GM18508 (cell line): ENCODE measurements at regions not wholly inside any gene's neighbourhood (a gene's known extent, or its start where the extent isn't known, plus 50 kb on each side); places are given as distances from the start of the nearest gene placed in this dataset.

Experiments used
- ATAC-seq: cut with Tn5 transposase; IDR thresholded peaks from one replicate; pipeline ENCODE4 v1.9.1; 2021; ENCODE audit warnings: moderate number of reproducible peaks; ENCODE audit not compliant: insufficient read depth, unreplicated experiment

DNA sequence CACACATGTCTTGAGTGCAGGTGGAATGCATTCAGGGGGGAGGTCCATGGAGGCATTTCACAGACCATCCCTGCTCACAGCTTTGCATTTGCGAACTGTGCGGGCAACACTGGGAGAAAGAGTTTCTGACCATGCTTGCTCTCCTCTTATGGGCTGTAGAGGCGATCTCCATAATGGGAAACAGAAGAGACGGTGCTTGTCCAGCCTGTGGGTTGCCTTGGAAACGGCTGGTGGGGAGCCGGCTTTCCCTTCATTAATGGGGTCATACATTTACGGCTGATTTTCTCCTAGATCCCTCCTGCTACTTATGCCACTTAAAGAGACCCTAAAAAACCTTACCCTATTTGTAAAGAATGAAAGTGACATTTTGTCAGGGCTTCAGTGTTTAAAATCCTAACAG is 147.4 kb downstream of the SOX11 start:
- no peak for ATAC-seq

DNA sequence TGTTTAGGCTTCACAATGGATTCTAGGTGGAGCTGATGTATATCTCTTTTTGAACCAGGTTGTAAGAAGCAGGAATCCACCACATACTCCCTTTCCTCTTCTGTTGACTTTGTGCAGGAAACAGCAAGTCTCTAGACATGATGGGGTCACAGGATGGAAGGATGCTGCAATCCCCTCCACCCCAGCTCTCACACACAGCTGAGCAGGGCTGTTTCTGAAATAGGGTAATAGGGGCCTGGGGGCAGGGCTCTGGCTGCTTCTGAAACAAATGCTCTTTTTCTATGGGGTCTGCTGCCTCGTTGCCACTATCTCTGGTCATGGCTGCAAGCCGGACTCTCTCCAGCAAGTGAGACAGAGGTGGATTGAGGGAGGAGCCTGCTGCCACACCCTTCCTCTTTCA is 148.9 kb downstream of the SOX11 start:
- ATAC-seq, result no peak

DNA sequence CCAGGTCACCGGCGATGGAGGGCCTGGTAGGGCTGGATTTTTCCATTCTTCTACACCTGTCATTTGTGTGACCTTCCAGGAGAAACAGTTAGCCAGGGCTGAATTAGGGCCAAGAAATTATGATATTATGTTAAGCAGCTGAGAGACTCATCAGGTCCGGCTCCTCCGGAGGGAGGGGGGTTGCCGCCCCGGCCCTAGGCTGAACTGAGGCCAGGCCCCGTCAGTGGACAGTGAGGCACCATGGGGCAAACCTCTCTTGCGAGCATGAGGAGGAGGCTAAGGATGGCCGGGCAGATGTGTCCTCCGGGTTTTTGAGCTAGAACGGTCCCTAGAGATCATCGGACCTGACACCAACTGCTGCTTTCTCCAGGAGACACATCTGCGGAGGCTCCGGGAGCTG is 150.1 kb downstream of the SOX11 start:
- ATAC-seq, result no peak

DNA sequence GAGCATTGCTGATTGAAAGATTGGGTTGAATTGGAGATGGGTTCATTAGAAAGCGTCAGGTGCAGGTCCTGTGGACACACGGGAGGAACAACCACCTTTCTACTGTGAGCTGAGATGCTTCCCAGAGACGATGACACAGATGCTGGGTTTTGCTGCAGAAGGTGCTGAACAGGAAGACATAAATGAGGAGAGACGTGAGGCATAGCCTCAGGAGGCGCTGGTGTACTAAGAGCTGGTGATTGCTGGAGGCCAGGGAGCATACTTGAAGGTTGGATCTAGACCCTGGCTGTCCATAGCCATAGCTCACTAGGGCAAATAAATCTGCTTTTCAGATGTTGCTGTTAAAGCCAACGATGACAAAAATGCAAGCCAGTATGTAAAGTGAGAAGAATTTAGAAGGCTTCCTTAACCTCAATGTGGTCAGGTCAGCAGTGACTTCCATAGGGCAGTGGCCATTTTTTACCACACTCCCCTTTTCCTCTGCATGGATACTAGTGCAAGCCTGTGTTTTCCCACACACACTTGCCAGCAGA is 153.7 kb downstream of the SOX11 start:
- ATAC-seq, result no peak

DNA sequence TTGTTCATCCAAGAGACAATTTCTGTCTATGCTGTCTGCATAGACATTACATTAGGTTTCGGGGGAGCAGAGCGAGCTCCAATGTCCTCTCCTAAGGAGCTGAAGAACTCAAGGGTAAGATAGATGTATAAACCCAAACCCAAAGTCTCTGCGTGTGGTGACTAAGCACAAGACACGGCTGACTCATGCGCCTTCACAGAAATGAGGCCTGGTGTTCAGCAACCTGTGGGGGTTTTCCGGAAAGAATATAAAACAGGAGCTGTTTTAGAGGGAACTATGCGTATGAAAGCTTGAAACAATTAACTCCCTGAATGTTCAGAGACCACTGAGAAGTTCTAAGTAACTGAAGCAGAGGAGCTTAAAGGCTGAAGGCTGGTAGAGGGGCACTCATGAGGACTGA is 154.7 kb downstream of the SOX11 start:
- no peak for ATAC-seq

DNA sequence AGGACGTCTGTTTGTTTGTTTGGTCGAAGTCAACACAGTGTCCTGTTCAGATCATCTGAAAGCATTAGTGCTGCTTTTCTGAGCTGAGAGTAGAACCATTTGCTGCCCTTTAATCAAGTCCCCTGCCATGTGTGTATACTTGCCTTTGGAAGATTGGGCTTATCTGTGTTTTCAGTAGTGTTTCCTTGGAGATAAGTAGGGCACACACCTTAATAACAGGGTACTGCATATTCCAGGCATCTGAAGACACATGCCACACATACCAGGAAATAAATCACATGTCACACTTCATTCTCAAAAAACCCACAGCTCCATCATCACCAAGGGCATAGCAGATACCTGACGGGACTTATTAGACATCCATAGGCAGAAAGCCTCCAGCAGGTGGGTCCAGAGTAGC is 157.4 kb downstream of the SOX11 start:
- no peak for ATAC-seq

DNA sequence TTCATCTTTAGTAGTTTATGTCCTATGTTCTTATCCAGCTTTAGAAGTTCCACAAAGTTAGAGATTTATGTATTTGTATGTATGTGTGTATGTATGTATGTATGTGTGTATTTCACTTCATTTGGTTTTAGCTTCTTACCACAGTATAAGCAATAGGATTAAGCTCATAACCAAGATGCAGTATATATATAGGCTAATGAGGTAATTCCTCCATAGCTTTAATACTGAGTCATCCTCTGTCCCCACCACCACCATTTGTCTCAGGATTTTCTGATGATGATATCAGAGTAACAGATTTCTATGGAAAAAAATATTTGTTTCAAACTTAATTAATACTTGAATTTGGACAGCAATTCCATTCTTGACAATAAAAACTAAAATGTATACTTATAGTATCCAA is 159.2 kb downstream of the SOX11 start:
- no peak for ATAC-seq

DNA sequence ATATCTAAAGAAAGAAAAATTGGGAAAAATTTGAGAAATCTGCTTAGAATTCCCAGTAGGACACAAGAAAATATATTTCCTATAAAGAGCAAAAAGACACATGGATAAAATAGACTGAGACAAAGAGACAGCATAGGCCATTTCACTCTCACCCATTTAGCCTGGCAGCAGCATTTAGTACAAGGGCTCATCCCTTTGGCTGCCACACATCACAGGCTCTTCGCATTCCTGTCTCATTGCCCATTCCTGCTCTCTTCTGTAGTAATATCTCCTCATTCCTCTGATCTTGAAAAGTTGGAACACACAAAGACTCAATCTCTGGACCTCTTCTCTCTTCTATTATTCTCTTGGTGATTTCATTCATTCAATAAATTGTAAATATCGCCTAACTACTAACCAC is 162.6 kb downstream of the SOX11 start:
- no peak for ATAC-seq

DNA sequence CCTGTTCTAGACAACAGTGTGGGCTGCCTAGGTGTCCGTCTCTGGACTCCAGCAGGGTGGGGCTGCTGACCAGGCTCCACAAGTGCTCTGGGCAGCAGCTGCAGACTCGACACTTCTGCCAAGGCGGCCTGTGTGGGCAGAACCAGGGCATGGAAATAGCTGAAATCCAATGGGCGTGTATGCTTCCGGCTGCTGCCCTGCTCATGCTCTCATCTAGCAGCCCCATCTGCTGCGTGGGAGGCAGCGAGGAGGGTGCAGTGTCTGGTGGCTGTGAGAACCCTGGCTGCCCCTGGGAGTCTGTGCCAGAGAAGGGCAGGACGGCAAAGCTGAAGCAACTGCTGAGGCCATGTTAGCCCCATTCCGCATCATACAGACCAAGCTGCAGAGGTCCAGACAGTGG is 174.9 kb downstream of the SOX11 start:
- no peak for ATAC-seq

DNA sequence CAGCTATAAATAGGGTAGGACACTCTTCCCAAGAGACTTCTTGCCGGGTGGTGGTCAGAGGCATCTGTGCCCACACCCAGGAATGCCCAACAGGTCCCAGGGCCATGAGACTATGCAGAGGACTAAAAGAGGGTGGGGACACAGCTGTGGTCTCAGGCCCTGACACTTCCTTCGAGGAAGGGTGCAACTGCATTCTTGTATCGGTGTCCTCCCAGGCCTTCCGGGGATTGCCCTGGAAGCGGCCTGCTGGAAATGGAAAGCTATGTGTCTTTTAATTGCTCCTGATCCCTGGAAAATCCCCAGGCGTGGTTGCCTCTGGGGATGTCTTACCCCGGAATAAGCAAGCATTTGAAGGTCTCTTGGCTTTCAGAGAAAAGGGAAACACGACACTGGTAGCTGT is 176.7 kb downstream of the SOX11 start:
- ATAC-seq, result no peak

DNA sequence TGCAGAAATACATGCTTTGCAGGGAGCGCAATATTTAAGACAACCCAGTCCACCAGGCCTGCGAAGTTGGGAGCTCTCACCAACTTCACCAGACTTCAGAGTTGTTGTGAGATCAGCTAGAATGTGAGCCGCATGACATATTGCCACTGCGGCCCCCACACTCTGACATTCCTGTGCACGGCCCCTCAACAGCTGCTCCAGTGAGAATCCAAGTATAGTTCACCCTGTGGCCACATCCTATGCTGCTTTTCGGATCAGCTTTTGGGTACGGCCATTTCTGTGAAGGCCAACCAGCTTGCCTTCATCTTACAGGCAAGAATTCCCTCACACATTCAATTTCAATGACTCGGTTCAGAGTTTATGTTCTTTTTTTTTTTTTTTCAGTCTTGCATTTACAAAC is 177.8 kb downstream of the SOX11 start:
- ATAC-seq, result no peak

DNA sequence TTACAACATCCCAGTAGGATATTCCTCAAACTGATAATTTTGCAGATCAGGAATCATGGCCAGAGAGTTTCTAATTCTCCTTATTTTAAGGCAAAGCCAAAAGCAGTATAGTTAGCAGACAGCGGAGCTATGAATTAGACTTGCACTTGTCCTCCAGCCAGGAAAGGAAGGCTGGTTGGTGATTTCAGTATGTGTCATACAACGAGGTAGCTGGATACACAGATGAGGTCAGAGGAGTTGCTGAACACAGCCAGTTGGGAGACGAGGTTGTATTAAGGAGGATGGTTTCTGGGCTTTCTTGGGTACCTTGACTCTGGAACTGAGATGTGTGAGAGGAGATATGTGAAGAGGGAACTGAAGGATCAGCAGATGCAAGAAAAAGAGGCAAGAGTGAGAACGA is 185.2 kb downstream of the SOX11 start:
- no peak for ATAC-seq

DNA sequence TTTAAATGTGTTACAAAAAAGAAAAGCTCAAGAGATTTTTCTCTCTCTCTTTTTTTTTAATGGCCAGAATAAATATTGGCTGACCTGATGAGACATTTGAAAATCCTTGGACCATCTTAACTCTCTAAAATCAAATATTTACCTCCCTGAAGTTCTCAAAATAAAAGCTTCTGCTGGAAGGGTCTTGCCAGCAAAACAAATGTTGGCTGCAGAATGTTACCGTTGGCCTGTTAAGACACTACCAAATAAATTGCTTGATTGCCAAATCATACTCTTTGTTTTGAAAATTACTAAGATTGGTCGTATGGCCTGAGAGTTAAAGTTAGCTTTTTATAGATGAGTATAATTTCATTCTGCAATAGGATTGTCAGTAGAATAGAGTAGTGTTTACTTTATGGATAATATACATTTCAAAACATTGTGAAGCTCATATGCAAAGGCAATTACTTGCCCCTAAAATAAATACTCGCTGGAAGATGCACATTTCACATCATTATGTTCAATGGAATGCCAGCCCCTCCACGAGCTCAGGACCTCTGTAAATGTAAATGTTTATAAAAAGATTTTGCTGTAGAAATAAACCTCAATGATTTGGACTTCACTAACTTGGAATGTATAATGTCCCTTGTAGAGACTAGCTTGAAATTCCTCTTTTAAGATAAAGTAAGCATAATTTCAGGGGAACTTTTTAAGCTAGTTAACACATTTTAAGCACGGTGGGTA is 193.4 kb downstream of the SOX11 start:
- ATAC-seq, result no peak

DNA sequence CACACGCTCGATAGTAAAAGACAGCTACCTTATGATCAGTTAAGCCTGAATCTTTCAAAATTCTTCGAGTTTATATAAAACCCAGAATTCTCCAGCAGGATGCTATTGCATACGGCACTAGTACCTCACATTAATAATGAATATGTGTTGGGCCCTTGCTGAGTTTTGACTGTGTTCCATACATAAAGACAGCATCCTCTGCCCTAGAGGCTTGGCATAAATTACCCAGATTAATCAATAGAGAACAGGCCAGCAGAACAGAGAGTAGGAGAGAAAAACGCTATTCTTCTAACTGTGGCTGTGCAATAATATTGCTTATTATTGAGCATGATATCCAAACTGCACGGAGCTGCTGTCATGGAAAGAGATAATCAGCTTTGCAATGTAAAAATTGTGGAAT is 194.3 kb downstream of the SOX11 start:
- no peak for ATAC-seq

DNA sequence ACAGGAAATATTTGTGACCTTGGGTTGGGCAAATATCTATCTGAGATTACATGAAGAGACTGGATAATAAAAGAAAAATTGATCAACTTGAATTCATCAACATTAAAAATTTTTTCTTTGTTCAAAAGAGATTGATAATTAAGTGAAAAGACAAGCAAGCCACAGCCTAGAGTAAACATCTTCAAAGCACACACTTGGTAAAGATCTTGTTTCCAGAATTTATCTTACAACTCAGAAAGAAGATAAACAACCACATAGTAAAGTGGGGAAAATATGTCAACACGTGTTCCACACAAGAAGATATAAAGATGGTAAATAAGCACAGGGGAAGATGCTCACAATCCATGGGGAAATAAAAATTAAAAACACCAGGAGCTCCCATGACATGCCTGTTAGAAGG is 195.9 kb downstream of the SOX11 start:
- no peak for ATAC-seq

DNA sequence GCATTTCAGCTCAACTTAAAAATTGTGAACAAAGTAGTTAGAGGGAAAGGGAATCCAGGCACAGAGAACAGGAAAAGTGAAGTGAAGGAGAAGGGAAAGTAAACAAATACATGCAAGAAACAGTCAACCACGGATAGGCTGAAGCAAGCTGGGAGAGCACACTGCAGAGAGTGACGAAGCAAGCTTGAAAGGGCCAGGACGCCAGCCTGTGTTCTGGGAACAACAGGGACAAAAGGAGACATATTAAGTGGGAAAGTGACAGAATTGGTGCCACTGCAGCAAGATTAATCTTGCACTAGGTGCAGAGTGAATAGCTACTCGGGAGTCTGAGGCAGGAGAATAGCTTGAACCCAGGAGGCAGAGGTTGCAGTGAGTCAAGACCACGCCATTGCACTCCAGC is 197.3 kb downstream of the SOX11 start:
- no peak for ATAC-seq

DNA sequence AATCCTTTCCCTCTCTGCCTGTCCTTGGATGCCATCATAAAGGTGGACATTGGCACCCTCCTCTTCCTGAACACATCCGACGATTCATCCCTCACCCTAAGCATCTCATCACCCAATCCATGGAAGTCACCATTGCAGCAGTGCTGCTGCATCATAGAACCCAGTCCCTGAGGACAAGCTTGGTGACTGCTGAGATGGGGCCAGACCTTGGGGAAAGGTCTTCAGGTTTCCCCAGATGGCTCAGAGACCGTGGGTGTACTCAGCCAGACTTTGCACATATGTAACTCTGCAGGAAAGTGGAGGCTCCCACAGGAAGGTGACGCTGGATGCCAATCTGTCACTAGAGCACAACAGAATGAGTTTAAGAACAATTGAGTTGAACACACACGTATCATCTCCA is 202.2 kb downstream of the SOX11 start:
- no peak for ATAC-seq

DNA sequence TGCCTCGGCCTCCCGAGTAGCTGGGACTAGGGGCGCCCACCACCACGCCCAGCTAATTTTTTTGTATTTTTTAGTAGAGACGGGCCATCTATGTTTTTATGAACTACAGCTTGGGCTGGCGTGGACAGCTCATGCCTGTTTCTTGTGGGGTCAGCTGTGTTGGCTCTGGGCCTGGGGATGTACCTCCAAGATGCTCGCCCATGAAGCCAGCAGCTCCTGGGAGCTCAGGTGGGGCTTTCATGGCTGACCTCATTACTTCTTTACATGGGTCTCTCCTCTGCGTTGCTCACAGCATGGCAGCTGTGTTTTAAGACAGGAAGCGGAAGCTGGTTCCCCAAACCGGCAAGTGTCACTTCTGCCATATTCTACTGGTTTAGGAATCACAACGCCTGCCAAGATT is 203.1 kb downstream of the SOX11 start:
- ATAC-seq, result no peak

DNA sequence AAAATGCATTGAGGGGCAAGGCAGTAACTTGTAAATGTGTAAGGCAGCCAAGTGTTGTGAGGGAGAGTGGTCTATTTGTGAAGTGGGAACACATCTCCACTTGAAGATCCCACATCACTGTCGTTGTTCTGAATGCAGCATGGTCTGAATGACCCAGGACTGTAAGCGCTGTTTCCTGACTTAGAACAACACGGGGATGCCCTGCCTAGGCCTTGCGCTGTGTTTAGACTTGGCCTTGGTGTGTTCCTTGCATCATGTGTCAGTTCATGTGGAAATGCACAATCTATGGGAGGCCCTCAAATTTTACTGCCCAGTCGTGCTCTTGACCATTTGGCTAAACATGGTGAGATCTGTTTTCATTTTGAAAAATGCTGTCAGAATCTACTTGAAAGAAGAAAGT is 205.1 kb downstream of the SOX11 start:
- no peak for ATAC-seq

DNA sequence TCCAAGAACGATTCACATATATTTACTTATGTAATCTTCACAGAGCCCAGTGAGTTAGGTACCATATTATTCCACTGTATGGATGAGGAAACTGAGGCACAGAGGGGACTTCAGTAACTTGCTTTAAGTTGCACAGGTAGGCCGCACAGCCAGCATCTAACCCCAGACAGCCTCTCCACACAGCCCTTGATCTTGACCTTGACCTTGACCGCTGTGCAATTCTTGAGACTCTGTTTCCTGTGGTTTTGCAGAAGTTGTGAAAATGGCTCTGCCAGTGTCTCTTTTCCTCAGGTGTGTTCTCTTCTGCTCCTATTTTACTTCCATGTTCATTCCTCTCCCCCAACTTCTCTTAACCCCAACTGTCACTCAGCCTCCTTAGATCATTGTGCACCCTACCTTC is 206.5 kb downstream of the SOX11 start:
- ATAC-seq, result no peak

DNA sequence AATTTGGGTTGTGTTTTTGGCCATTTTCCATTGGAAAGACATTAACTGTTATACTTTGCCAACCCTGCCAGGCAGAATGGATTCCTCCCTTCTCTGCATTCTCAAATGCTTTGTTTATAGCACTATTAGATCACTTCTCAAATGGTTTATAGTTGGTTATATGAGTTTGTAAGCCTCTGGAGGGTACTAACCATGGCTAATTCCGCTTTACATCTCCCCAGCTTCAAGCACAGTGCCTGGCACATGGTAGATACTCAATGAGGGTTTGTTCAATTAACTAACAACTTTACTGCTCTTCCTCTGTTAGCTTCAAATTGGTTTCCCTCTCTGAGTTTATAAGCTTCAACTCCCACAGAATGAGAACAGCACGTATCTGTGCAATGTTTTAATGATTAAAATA is 213.5 kb downstream of the SOX11 start:
- no peak for ATAC-seq

DNA sequence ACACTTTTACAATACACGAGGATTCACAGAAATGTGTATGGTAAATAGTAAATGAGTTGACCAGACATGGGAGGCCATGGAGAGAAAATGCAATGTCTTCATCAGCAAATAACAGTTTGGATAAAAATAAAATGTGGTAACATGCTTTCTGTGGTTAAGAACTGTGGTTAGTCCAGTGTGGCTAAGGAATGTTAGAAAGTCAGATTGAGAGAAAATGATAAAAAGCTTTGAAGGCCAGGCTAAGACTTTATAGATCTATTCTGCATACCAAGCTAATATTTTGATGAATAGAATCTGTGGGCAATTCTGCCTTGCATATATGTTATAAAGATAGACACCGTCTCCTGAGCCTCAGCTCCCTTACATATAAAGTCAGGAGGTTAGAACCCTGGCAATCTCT is 215.9 kb downstream of the SOX11 start:
- no peak for ATAC-seq

DNA sequence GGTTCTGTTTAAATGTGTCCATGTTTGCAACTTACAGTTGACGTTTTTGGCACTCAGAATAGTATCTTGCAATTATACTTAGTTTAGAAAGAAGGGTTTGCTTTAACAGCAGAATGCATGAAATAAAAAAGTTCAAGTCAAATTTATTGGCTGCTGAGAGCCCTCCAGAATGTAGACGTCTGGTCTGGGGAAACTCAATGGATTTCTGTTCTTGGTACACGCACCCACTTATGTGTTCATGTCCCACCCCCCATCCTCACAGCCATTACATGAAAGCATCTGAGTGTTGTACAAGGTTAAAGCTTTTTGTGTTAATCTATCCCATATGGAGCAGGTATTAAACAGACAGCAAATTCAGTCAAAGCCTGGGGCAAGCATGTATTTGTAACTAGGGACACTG is 219.5 kb downstream of the SOX11 start:
- no peak for ATAC-seq
